T-helper 2 cell (primary cell): ENCODE measurements at regions not wholly inside any gene's neighbourhood (a gene's known extent, or its start where the extent isn't known, plus 50 kb on each side); places are given as distances from the start of the nearest gene placed in this dataset.
"Not testable (repeated sequence)": the region's sequence is repeated elsewhere in the genome, so short reads cannot be mapped to it uniquely, and the experiment has no call there.

Experiments used
- DNase-seq, 5 experiments: peaks; one replicate each; pipeline versions ENCODE4 v3.0.0 to v3.0.0-alpha.2; 2012 to 2022

DNA sequence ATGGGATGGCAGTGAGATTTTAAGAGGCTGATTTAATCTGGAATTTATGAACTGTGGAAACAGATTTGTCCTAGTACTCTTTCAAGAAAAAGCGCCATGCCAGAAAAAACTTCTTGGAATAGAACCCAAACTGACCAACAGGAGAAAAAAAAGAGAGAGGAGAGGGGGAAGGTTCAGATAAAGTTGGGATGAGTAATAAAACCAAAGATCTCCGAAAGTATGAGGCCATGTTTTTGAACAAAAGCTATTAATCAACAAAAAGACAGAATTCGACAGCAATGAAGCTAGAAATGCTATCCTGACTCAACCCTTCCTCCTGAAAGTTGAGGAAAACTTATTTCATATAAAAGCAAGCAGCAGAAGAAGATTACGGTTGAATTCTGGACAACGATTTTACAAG, 135.5 kb downstream of the CEMIP2 start:
- DNase-seq, result no peak

DNA sequence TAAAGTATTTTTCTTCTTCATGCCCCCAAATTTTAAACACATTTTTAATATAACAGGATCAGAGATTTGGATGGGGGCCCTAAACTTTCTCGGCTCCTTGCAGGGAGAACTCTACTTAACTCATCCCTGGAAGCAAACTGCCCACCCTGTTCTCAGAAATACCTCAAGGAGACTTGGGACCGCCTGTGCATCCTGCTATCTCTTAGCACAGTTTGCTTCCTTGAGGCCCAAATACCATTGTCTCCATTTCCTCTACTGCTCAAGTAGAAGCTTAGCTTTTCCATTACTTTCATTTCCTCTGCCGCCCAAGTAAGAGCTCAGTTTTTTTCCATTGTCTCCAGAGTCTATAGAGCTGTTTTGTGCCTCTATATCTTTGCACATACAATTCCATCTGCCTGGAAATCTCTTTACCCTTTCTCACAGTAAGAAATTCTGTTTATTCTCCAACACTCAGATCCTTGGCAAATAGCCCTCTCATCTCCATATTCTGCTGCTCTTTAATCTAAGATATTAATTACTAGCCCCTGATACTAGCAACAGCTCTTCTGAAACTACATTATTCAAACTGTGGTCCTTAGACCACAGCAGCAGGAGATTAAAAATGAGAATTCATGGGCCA, 137.8 kb downstream of the CEMIP2 start:
- no peak for DNase-seq

DNA sequence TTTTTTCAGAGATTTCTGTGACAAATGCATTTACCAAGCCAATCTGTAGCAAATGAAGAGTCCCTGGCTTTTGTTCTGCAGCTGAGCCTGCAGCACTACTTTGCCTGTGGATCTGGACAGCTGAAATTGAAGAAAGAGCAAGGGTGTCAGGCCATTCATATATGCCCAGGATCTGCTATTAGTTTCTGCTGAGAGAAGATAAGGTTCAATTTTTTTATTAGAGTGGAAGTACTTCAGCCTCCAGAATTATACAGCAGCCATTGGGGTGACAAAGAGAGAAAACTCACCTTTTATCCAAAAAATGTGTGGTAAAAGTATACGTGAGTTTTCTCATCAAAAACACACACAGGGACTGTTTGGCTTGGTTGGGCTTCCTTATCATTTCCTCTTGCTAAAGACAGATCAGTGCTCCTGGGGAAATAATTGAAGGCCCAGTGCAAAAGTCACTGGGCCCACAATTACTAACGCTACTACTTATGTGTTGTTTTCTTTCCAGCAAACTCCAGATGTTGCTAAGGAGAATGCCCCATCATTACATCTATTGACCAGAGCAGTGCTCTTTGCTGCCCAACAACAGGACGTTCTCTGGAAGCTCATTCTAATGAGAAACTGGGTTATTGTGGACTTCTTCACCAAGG, 138.6 kb downstream of the CEMIP2 start:
- DNase-seq, result no peak

- peak in 1 of 5 experiments; percentile 30 for DNase-seq
Measured at GRCh38 chr9:71628247-71628646, 140.1 kb downstream of the CEMIP2 start.

- no peak for DNase-seq
Measured at GRCh38 chr9:71627537-71627936, 140.8 kb downstream of the CEMIP2 start.

- no peak for DNase-seq
Measured at GRCh38 chr9:71626395-71626794, 141.9 kb downstream of the CEMIP2 start.

GRCh38 chr9:71624728-71625127, 143.6 kb downstream of the CEMIP2 start:
- no peak for DNase-seq

DNA sequence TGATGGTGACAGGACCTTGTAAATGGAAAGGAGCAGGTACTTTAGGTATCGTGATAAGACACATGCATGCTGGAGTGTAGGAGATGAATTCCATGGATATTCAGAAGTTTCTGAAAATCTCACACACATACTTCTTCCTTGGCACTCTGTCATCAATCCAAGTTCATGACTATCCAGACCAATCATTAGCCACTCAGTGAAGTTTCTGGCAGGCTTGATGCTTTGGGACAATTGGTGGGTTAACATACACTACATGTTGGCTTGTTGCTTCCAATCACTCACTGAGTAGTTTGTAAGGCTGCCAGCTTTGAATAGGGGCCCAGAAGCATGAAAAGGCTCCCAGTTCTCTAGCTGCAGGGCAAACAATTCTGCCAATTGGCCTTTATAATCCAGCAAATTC, 147.6 kb downstream of the CEMIP2 start:
- DNase-seq, result no peak

DNA sequence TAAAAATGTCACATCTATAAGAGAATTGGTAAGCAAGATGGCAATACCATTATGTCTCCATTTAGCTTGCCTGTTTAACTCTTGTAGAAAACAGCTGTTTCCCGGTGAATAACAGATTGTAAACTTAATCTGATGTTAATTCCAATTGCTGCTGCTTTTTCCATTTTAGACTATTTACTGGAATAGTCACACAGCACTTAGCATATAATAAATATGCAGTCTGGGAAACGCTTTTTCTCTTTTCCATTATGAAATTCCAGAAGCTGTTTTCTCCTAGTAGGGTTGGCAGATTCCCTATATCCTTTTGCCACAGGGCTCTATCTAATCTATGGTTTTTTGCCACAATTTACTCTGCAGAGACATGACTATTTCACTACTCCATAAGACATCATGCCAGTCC, 148.0 kb downstream of the CEMIP2 start:
- no peak for DNase-seq

DNA sequence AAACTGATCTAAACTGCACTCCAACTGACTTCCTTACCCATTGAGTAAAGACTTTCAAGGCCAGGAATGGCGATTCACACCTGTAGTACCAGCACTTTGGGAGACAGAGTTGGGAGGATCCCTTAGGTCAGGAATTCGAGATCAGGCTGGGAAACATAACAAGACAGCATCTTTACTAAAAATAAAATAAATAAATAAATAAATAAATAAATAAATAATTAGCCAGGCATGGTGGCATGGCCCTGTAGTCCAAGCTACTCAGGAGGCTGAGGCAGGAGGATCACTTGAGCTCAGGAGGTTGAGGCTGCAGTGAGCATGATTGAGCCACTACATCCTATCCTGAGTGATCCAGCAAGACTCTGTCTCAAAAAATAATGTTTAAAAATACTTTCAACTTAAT, 148.4 kb downstream of the CEMIP2 start:
- no peak for DNase-seq

- DNase-seq, result no peak
Measured at GRCh38 chr9:71614409-71615010, 153.8 kb downstream of the CEMIP2 start.

GRCh38 chr9:71612889-71613288, 155.4 kb downstream of the CEMIP2 start:
- no peak for DNase-seq

GRCh38 chr9:71609448-71609830, 158.9 kb downstream of the CEMIP2 start:
- no peak for DNase-seq

DNA sequence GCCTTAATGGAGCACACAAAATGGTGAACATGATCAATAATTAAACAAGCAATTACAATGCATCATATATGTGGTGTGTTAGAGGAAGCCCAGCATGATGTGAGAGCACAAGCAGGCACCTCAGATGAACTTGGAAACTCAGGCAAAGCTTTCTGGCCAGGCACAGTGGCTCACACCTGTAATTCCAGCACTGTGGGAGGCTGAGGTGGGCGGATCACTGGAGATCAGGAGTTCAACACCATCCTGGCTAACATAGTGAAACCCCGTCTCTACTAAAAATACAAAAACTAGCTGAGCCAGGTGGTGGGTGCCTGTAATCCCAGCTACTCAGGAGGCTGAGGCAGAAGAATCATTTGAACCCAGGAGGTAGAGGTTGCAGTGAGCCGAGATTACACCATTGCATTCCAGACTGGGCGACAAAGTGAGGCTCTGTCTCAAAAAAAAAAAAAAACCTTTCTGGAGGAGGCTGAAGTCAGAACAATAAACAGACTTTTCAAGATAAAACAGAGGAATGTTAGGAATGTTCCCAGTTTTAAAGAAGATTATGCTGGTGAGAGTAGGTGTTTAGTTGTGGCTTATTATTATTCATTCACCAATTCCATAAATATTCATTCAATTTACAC, 159.4 kb downstream of the CEMIP2 start:
- DNase-seq, result no peak

GRCh38 chr9:71608021-71608420, 160.3 kb downstream of the CEMIP2 start:
- no peak for DNase-seq

GRCh38 chr9:71607461-71607881, 160.8 kb downstream of the CEMIP2 start:
- DNase-seq, result no peak

DNA sequence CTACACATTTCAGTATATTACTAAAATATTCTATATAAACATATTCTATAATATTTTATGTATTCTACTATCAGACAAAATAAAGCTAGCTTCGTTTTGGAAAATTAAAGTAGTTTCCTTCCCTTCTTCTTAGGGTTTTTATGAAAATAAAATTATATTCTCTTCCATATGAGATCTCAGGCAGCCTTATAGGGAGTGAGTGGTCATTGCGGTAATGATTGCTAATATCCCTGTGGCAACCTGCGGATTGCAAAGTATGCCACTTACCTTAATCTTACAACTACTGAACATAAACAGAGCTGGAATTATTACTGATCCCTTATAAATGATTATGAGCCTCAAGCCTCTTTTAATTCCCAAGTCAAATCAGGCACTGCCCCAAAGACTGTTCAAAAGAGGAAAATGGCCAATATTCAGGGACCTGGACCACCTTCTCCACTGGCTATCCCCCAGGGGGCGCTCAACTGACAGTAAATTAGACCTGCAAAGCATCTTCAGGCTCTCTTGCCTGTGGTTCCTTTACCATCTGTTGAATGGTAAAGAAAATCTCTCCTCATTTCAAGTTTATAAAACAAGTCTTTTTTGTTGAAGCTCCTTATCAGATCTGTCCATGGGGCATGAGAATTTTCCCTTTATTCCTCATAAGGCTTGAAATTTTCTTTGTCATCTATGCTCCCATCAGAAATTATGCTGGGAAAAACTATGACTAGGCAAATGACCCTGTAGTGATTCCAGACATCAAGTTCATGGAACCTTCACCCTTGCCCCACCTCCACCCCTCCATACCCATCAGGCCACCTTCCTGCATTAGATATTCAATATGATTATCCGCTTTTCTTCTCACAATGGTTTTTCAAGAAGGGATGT, 163.9 kb downstream of the CEMIP2 start:
- DNase-seq, result peak; percentile 54 to 75 (median 60)

DNA sequence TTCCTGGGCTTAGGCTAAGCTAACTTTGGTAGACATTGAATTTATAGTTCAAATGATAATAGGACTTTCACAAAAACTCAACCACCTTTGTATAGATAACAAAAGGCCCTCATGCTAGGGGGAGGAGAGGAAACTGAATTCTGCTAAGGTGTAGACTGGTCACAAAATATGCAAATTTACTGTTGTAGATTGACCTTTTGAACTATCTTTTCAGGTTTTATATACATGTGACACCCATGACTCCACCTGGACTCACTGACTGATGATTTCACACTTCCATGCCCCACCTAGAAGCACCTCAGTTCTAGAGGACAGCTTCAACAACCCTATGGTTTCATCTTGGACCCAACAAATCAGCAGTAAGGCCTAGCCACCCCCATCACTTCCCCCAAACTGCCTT, 165.7 kb downstream of the CEMIP2 start:
- DNase-seq, result no peak

GRCh38 chr9:71595762-71596161, 172.6 kb downstream of the CEMIP2 start:
- not testable (repeated sequence) for DNase-seq

DNA sequence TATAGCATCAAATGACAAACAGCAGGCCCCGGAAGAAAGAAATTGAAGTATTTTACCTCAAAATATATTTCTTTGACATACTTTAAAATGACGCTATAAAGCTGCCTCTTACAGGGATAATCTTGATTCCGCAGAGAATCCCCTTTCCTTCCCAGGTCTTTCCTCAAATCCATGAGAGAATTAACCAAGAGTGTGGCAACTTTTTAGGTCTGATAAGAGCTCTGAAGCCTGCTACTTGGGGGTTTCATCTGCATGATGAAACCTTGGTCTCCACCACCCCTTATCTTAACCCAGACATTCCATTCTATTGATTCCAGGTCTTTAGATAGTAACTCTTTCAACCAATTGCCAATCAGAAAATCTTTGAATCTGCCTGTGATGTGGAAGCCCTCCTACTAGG, 173.8 kb downstream of the CEMIP2 start:
- DNase-seq, result no peak

- no peak for DNase-seq
Measured at GRCh38 chr9:71592400-71592799, 175.9 kb downstream of the CEMIP2 start.

DNA sequence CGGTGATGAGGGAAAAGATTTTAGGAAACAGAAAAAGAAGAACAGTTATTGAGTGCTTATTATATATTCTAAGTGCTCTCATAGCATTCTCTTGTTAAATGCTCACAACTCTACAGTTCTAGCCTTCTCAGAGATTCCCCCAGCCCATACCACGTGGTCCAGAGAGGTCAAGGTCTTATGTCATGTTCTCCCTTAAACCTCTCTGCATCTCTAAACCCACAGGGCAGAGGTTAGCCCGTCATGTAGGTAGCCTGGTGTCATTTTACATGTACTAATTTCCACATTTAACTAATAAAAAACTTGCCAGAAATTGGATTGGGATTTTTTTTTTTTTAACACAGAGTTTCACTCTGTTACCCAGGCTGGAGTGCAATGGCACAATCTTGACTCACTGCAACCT, 178.0 kb downstream of the CEMIP2 start:
- no peak for DNase-seq

DNA sequence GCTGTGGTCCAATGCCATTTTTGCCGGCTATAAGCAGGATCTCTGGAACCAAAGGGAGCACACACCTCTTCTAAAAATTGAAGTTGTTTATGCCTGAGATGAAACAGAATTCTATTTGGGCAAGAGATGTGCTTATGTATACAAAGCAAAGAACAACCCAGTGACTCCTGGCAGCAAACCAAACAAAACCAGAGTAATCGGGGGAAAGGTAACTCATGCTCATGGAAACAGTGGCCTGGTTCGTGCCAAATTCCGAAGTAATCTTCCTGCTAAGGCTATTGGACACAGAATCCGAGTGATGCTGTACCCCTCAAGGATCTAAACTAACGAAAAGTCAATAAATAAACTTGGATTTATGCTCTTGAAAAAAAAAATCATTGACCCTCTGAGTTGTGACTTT, 178.7 kb downstream of the CEMIP2 start:
- no peak for DNase-seq
